B cell (primary cell): ENCODE measurements at regions not wholly inside any gene's neighbourhood (a gene's known extent, or its start where the extent isn't known, plus 50 kb on each side); places are given as distances from the start of the nearest gene placed in this dataset.
"Not testable (repeated sequence)": the region's sequence is repeated elsewhere in the genome, so short reads cannot be mapped to it uniquely, and the experiment has no call there.

Experiments used
- ATAC-seq: fragments of 200-7000 bp; cut with Tn5 transposase; one replicate; pipeline ENCODE4 v1.10.0; 2021; ENCODE audit warnings: low read depth, mild to moderate bottlenecking, moderate number of reproducible peaks, moderate library complexity
- CTCF ChIA-PET: fragments of 350-600 bp; sonication (Branson Sonifier 250); formaldehyde crosslinking; loops from one replicate; lab custom pipeline; 2021; ENCODE audit warnings: antibody characterized with exemption, inconsistent platforms; lab: Charles Lee
- POLR2A ChIA-PET: fragments of 350-600 bp; sonication (Branson Sonifier 250); formaldehyde crosslinking; loops from one replicate; lab custom pipeline; 2021; ENCODE audit warnings: antibody characterized with exemption; lab: Charles Lee
- DNase-seq: peaks from one replicate; pipeline ENCODE4 v3.0.0; 2013
- H2AFZ ChIP-seq: 2 replicates; pipeline ENCODE4 v1.6.1; 2012; ENCODE audit warnings: mild to moderate bottlenecking, low read depth, low read length; ENCODE audit not compliant: insufficient read depth, poor library complexity, severe bottlenecking
- H3K27ac ChIP-seq, 2 donors: 1 replicate in 1 of 2; 2 replicates in 1 of 2; pipeline ENCODE4 v1.5.1; 2012 to 2013; ENCODE audit warnings: low read length in 2 of 2, mild to moderate bottlenecking in 2 of 2, moderate library complexity in 1 of 2
- H3K27me3 ChIP-seq, 4 experiments: fragments of 200-600 bp in 1 of 4; sonication (generic) in 1 of 4; replicated peaks in 1 of 4; 1 replicate in 2 of 4; 2 replicates in 2 of 4; pipeline versions ENCODE4 v1.6.1 to v1.7.0; 2013 to 2016; ENCODE audit warnings: low read length in 3 of 4, mild to moderate bottlenecking in 2 of 4, mixed read lengths in 1 of 4, moderate library complexity in 1 of 4; ENCODE audit not compliant: insufficient read depth in 4 of 4, control insufficient read depth in 3 of 4; ENCODE audit errors: control extremely low read depth in 1 of 4
- H3K36me3 ChIP-seq, 2 experiments: replicated peaks in 1 of 2; 1 replicate in 1 of 2; 2 replicates in 1 of 2; pipeline versions ENCODE4 v1.6.1 to v1.7.1; 2013; ENCODE audit warnings: low read length in 1 of 2; ENCODE audit not compliant: insufficient read depth in 2 of 2, control insufficient read depth in 1 of 2; ENCODE audit errors: control extremely low read depth in 1 of 2, extremely low read depth in 1 of 2
- H3K4me1 ChIP-seq, 2 donors: fragments of 200-600 bp in 1 of 2; sonication (generic) in 1 of 2; 1 replicate in 1 of 2; 2 replicates in 1 of 2; pipeline versions ENCODE4 v1.5.1 to v1.6.1; 2013 to 2017; ENCODE audit warnings: low read length in 2 of 2; ENCODE audit not compliant: control insufficient read depth in 2 of 2, insufficient read depth in 2 of 2
- H3K4me2 ChIP-seq: replicated peaks from 2 replicates; pipeline ENCODE3; 2012; ENCODE audit warnings: mild to moderate bottlenecking, low read depth, low read length; ENCODE audit not compliant: poor library complexity, severe bottlenecking
- H3K4me3 ChIP-seq, 5 experiments: fragments of 200-600 bp in 1 of 5; sonication (generic) in 1 of 5; 1 replicate in 3 of 5; 2 replicates in 2 of 5; pipeline versions ENCODE4 v1.5.1 to v1.7.0; 2011 to 2016; ENCODE audit warnings: low read length in 4 of 5, mild to moderate bottlenecking in 4 of 5, low read depth in 2 of 5, control low read depth in 1 of 5, moderate library complexity in 1 of 5; ENCODE audit not compliant: insufficient read depth in 1 of 5; ENCODE audit errors: control extremely low read depth in 1 of 5, extremely low read depth in 1 of 5
- H3K79me2 ChIP-seq: fragments of 200-600 bp; sonication (generic); one replicate; pipeline ENCODE4 v1.6.0; 2016; ENCODE audit warnings: low read length; ENCODE audit not compliant: control insufficient read depth, insufficient read depth
- H3K9ac ChIP-seq: fragments of 200-600 bp; sonication (generic); 2 replicates; pipeline ENCODE4 v1.6.1; 2017; ENCODE audit warnings: mild to moderate bottlenecking, low read length, moderate library complexity
- H3K9me3 ChIP-seq, 3 donors: one replicate each; pipeline versions ENCODE4 v1.6.1 to v1.7.1; 2013; ENCODE audit warnings: low read length in 2 of 3; ENCODE audit not compliant: control insufficient read depth in 2 of 3, insufficient read depth in 1 of 3; ENCODE audit errors: control extremely low read depth in 1 of 3
- H4K20me1 ChIP-seq: 2 replicates; pipeline ENCODE4 v1.6.0; 2012; ENCODE audit warnings: mild to moderate bottlenecking, low read length; ENCODE audit not compliant: insufficient read depth, control insufficient read depth, poor library complexity, severe bottlenecking
- H3K27ac Mint-ChIP-seq: one replicate; pipeline ENCODE4 v1.8.0; 2021; ENCODE audit warnings: mixed read lengths
- H3K27me3 Mint-ChIP-seq: one replicate; pipeline ENCODE4 v1.8.0; 2021; ENCODE audit warnings: mixed read lengths
- H3K4me1 Mint-ChIP-seq: one replicate; pipeline ENCODE4 v1.8.0; 2021; ENCODE audit warnings: mixed read lengths
- H3K4me3 Mint-ChIP-seq: one replicate; pipeline ENCODE4 v1.8.0; 2021; ENCODE audit warnings: mixed read lengths
- H3K9me3 Mint-ChIP-seq: one replicate; pipeline ENCODE4 v1.8.0; 2022; ENCODE audit warnings: mixed read lengths; ENCODE audit not compliant: insufficient read depth
- WGBS: methylation state at CpG from one replicate; pipeline ENCODE4 v1.1.5; 2013; ENCODE audit warnings: missing lambda C conversion rate; ENCODE audit not compliant: insufficient coverage; 5-methylcytosine and 5-hydroxymethylcytosine counted together
- intact Hi-C: fragments of 100-400 bp; cut with micrococcal nuclease; formaldehyde crosslinking; loops from one replicate; pipeline ENCODE4 v1.10.0; 2022

DNA sequence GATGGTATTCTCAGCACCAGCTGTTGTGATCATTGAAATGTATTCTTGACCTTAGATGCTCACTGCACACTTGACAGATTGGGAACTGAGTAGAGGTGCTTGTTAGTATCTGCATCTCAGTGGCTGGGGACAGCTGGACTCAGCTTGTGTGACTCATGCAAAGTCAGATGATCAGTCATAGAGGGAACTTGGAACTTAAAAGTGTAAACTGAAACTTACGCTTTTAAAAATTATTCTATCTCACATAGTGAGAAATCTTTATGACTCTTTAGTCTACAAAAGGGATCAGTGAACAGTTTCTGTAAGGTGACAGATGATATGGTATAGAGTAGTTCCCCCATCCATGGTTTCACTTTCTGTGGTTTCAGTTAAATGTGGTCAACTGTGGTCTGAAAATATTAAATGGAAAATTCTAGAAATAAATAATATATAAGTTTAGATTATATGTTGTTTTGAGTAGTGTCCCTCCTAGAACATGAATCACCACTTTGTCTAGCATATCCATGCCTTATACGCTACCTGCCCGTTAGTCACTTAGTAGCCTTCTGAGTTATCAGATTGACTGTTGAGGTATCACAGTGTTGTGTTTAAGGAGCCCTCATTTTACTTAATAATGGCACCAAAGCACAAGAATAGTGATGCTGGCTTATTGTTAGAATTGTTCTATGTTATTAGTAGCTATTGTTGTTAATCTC, 135.6 kb upstream of the ZNF658 start:
- H3K4me1 Mint-ChIP-seq, intact Hi-C loops, H3K27me3 ChIP-seq, DNase-seq, H3K4me3 ChIP-seq, H3K9ac ChIP-seq, H3K4me3 Mint-ChIP-seq, H3K36me3 ChIP-seq, POLR2A ChIA-PET, H3K9me3 ChIP-seq, H3K4me1 ChIP-seq, H3K4me2 ChIP-seq, H3K27me3 Mint-ChIP-seq, H3K27ac Mint-ChIP-seq, H4K20me1 ChIP-seq, H3K79me2 ChIP-seq, CTCF ChIA-PET, H2AFZ ChIP-seq, H3K27ac ChIP-seq, H3K9me3 Mint-ChIP-seq: not testable (repeated sequence)
- no CpG with 5 or more reads among the region's 3 CpGs for WGBS
- peak; percentile 65 for ATAC-seq

DNA sequence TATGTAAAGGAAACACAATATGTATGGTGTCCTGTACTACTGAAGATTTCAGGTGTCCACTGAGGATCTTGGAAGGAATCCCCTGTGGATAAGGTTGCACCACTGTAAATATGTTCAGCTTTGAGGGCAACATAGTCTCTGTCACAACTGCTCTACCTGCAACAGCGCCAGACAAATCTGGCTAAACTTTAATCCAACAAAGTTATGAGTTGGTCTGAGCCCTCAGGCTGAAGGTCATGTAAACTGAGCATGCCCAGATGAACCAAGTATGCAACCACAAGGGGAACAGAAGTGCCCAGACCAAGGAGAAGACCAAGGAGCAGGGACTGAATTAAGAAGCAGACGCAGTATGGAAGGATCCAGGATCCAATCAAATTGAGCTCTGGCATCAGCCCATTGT, 135.0 kb upstream of the ZNF658 start:
- H3K4me1 Mint-ChIP-seq, CTCF ChIA-PET, H2AFZ ChIP-seq, POLR2A ChIA-PET, H3K27ac ChIP-seq, H3K4me1 ChIP-seq, H3K9me3 ChIP-seq, H4K20me1 ChIP-seq, DNase-seq, H3K36me3 ChIP-seq, H3K79me2 ChIP-seq, H3K27me3 Mint-ChIP-seq, H3K4me3 Mint-ChIP-seq, H3K27me3 ChIP-seq, H3K4me3 ChIP-seq, H3K27ac Mint-ChIP-seq, intact Hi-C loops, H3K4me2 ChIP-seq, H3K9me3 Mint-ChIP-seq, H3K9ac ChIP-seq, ATAC-seq: not testable (repeated sequence)
- WGBS = no CpG with 5 or more reads among the region's 2 CpGs

DNA sequence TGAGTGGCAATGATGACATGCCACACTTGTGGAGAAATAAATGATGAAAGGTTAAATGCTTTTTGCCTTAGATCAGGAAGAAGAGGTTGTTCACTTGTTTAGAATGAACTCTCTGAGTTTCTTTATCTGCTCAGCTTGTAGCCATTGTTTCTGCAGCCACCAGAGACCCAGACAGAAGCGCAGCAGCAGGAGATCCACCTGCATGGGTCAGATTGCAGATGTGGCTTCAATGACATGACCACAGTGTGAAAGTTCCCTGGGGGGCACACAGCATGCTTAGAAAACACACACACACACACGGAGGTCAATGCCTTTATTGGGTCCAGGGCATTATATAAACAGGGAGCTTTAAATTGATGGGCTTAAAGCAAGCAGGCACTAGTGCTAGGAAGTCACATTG, 129.0 kb upstream of the ZNF658 start:
- no CpG with 5 or more reads among the region's 2 CpGs for whole genome bisulfite sequencing

DNA sequence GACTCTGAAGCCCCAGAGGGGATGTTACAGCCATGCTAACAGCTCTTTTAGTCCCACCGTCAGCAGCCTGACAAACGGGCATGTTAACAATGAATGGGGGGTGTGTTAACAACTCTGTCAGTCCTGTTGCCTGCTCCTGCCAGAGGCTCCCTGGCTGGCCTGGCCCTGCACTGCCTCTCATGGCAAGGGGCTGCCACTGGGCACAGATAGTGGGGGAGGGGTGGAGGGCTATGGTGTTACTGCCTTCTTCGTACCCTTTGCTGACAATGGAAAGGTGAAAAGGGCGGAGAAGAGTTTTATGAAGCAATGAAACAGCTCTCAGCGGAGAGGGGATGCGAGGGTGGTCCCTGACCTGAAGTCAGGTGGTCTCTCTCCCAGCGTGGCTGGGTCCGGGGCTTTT, 125.9 kb upstream of the ZNF658 start:
- H3K9me3 ChIP-seq, H3K4me2 ChIP-seq, H4K20me1 ChIP-seq, H3K27ac ChIP-seq, DNase-seq, H3K4me1 ChIP-seq, intact Hi-C loops, H3K27me3 ChIP-seq, H2AFZ ChIP-seq, H3K4me1 Mint-ChIP-seq, H3K9me3 Mint-ChIP-seq, H3K36me3 ChIP-seq, H3K9ac ChIP-seq, H3K79me2 ChIP-seq, CTCF ChIA-PET, H3K4me3 ChIP-seq, ATAC-seq, H3K27ac Mint-ChIP-seq, H3K4me3 Mint-ChIP-seq, H3K27me3 Mint-ChIP-seq, POLR2A ChIA-PET: not testable (repeated sequence)
- 92% methylated on average over 3 of the region's 8 CpGs for WGBS

More for the DNA sequence above, 129.0 kb upstream of the ZNF658 start:
- CTCF ChIA-PET, H3K4me3 Mint-ChIP-seq, H3K9me3 Mint-ChIP-seq, H3K27me3 ChIP-seq, H3K4me3 ChIP-seq, intact Hi-C loops, H4K20me1 ChIP-seq, H2AFZ ChIP-seq, DNase-seq, ATAC-seq, POLR2A ChIA-PET, H3K4me2 ChIP-seq, H3K27me3 Mint-ChIP-seq, H3K27ac ChIP-seq, H3K9me3 ChIP-seq, H3K27ac Mint-ChIP-seq, H3K9ac ChIP-seq, H3K36me3 ChIP-seq, H3K4me1 Mint-ChIP-seq, H3K79me2 ChIP-seq, H3K4me1 ChIP-seq: not testable (repeated sequence)
